ENCODE measurements at regions not wholly inside any gene's neighbourhood (a gene's known extent, or its start where the extent isn't known, plus 50 kb on each side); places are given as distances from the start of the nearest gene placed in this dataset.

DNA sequence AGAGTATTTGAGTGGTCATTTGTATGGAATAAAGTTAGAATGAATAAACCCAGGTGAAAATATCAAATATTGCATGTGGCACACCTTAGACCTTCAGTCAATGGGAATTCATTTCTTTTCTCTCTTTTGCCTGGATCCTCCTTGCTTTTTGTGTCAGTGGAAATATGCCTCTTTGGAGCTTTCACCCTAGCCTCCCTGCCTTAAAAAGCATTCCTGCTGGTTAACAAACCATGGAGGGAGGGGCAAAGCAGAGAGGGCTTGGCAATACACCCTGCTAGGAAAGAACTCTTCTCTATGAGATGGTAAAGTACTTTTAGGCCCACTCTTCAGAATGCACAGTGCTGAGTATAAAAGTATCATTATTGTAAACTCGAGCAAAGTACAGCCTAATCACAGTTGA, 383.7 kb downstream of the DMAC1 start:
- Histone ChIP-seq H3K9ac (ENCODE audit: insufficient read depth, low read length) (no peak overlapping the region), H4K20me1 (ENCODE audit: control insufficient read depth, extremely low read depth, insufficient read depth, low read length) (no peaks in the 10 kb centered on the region), H3K4me1 (ENCODE audit: control insufficient read depth, extremely low read depth, insufficient read depth, low read length) (no peaks in the 10 kb centered on the region), H3K36me3 (ENCODE audit: control insufficient read depth, insufficient read depth, low read length) (no peaks in the 10 kb centered on the region), H2AFZ (ENCODE audit: low read length) (no peak overlapping the region), H3K27me3 (ENCODE audit: control insufficient read depth, insufficient read depth, low read length) (no peaks in the 10 kb centered on the region), H3K79me2 (ENCODE audit: control insufficient read depth, insufficient read depth, low read length) (no peaks in the 10 kb centered on the region), H3K4me2 (ENCODE audit: extremely low read depth, insufficient read depth, low read length) (no peak overlapping the region), H3K27ac (ENCODE audit: insufficient read depth, low read length) (no peak overlapping the region), H3K4me3 (replicated peaks in 1 of 4; ENCODE audit: control extremely low read depth in 1 of 4, insufficient read depth in 1 of 4, low read depth in 3 of 4, low read length in 4 of 4) (no peak overlapping the region), H3K9me3 (ENCODE audit: control insufficient read depth, insufficient read depth, low read depth, low read length) (no peaks in the 10 kb centered on the region)
- no peak for DNase-seq (ENCODE audit: low read depth in 2 of 2)
- TF ChIP-seq EZH2 (IDR thresholded peaks at IDR 0.05; ENCODE audit: low read length, missing control alignments): no peak
- TF ChIP-seq, protein P1, sequence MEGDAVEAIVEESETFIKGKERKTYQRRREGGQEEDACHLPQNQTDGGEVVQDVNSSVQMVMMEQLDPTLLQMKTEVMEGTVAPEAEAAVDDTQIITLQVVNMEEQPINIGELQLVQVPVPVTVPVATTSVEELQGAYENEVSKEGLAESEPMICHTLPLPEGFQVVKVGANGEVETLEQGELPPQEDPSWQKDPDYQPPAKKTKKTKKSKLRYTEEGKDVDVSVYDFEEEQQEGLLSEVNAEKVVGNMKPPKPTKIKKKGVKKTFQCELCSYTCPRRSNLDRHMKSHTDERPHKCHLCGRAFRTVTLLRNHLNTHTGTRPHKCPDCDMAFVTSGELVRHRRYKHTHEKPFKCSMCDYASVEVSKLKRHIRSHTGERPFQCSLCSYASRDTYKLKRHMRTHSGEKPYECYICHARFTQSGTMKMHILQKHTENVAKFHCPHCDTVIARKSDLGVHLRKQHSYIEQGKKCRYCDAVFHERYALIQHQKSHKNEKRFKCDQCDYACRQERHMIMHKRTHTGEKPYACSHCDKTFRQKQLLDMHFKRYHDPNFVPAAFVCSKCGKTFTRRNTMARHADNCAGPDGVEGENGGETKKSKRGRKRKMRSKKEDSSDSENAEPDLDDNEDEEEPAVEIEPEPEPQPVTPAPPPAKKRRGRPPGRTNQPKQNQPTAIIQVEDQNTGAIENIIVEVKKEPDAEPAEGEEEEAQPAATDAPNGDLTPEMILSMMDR (conservative IDR thresholded peaks at IDR 0.05 in 1 of 2, IDR thresholded peaks at IDR 0.05 in 1 of 2; ENCODE audit: low read depth in 1 of 2, low read length in 2 of 2): no peak

DNA sequence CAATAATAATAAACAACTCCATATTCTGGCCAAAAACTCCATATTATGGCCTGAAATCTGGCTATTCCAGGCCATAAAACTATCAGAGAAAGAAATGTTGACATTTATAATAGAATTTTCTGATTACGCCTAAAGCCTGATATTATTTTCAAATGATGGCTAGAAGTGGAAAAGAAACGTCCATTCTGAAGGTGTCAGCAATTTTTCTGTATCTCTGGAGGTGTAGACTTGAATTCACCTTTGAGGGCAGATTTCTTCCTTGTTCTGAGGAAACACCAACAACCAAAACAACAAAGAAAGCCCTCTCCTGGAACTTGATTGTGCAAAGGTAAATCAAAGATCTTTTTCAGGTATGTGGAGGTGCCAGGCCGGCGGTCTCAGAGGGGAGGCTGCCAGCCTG, 390.7 kb downstream of the DMAC1 start:
- Histone ChIP-seq H3K4me2 (ENCODE audit: extremely low read depth, insufficient read depth, low read length) (no peak overlapping the region), H3K4me1 (ENCODE audit: control insufficient read depth, extremely low read depth, insufficient read depth, low read length) (no peaks in the 10 kb centered on the region), H2AFZ (ENCODE audit: low read length) (no peak overlapping the region), H3K9ac (ENCODE audit: insufficient read depth, low read length) (no peak overlapping the region), H3K27ac (ENCODE audit: insufficient read depth, low read length) (no peak overlapping the region), H3K79me2 (ENCODE audit: control insufficient read depth, insufficient read depth, low read length) (no peaks in the 10 kb centered on the region), H3K27me3 (ENCODE audit: control insufficient read depth, insufficient read depth, low read length) (no peaks in the 10 kb centered on the region), H3K4me3 (replicated peaks in 1 of 4; ENCODE audit: control extremely low read depth in 1 of 4, insufficient read depth in 1 of 4, low read depth in 3 of 4, low read length in 4 of 4) (no peak overlapping the region), H4K20me1 (ENCODE audit: control insufficient read depth, extremely low read depth, insufficient read depth, low read length) (no peaks in the 10 kb centered on the region), H3K36me3 (ENCODE audit: control insufficient read depth, insufficient read depth, low read length) (no peaks in the 10 kb centered on the region), H3K9me3 (ENCODE audit: control insufficient read depth, insufficient read depth, low read depth, low read length) (no peaks in the 10 kb centered on the region)
- TF ChIP-seq, protein P1 (conservative IDR thresholded peaks at IDR 0.05 in 1 of 2, IDR thresholded peaks at IDR 0.05 in 1 of 2; ENCODE audit: low read depth in 1 of 2, low read length in 2 of 2): no peak
- no peak for TF ChIP-seq EZH2 (IDR thresholded peaks at IDR 0.05; ENCODE audit: low read length, missing control alignments)
- DNase-seq (ENCODE audit: low read depth in 2 of 2): no peak

DNA sequence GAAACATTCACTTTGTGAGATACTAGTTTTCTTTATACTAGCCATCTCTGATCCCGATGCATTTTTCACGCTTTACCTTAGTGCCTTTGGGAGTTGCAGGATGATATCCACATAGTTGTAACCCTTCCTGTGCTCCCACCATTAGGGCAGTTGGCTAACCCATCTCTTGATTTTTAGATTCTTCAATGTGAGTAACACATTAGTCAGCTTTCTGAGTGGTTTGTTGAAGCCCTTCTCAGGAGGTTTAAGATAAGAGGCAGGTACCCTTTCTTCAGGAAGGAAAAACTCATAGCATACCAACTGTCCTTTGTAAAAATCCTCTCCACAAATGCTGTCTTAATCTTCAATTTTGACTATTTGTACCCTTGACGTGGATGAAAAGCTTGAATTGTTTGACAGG, 392.3 kb downstream of the DMAC1 start:
- H3K27ac ChIP-seq (ENCODE audit: insufficient read depth, low read length): no peak overlapping the region
- no peak overlapping the region for H2AFZ ChIP-seq (ENCODE audit: low read length)
- H3K79me2 ChIP-seq (ENCODE audit: control insufficient read depth, insufficient read depth, low read length): no peaks in the 10 kb centered on the region
- no peaks in the 10 kb centered on the region for H3K4me1 ChIP-seq (ENCODE audit: control insufficient read depth, extremely low read depth, insufficient read depth, low read length)
- H3K9ac ChIP-seq (ENCODE audit: insufficient read depth, low read length): no peak overlapping the region
- H3K4me2 ChIP-seq (ENCODE audit: extremely low read depth, insufficient read depth, low read length): no peak overlapping the region
- no peaks in the 10 kb centered on the region for H3K27me3 ChIP-seq (ENCODE audit: control insufficient read depth, insufficient read depth, low read length)
- H4K20me1 ChIP-seq (ENCODE audit: control insufficient read depth, extremely low read depth, insufficient read depth, low read length): no peaks in the 10 kb centered on the region
- no peak overlapping the region for H3K4me3 ChIP-seq (replicated peaks in 1 of 4; ENCODE audit: control extremely low read depth in 1 of 4, insufficient read depth in 1 of 4, low read depth in 3 of 4, low read length in 4 of 4)
- no peaks in the 10 kb centered on the region for H3K9me3 ChIP-seq (ENCODE audit: control insufficient read depth, insufficient read depth, low read depth, low read length)
- TF ChIP-seq, protein P1 (conservative IDR thresholded peaks at IDR 0.05 in 1 of 2, IDR thresholded peaks at IDR 0.05 in 1 of 2; ENCODE audit: low read depth in 1 of 2, low read length in 2 of 2): no peak
- no peak for TF ChIP-seq EZH2 (IDR thresholded peaks at IDR 0.05; ENCODE audit: low read length, missing control alignments)
- no peaks in the 10 kb centered on the region for H3K36me3 ChIP-seq (ENCODE audit: control insufficient read depth, insufficient read depth, low read length)
- no peak for DNase-seq (ENCODE audit: low read depth in 2 of 2)

Measured in fibroblast of lung (primary cell).